LoVo (cell line): ENCODE measurements at regions not wholly inside any gene's neighbourhood (a gene's known extent, or its start where the extent isn't known, plus 50 kb on each side); places are given as distances from the start of the nearest gene placed in this dataset.
"Not testable (repeated sequence)": the region's sequence is repeated elsewhere in the genome, so short reads cannot be mapped to it uniquely, and the experiment has no call there.

Experiments
- DNase-seq: peaks from one replicate; pipeline ENCODE4 v3.0.0-alpha.2; 2016; ENCODE audit warnings: low spot score

DNA sequence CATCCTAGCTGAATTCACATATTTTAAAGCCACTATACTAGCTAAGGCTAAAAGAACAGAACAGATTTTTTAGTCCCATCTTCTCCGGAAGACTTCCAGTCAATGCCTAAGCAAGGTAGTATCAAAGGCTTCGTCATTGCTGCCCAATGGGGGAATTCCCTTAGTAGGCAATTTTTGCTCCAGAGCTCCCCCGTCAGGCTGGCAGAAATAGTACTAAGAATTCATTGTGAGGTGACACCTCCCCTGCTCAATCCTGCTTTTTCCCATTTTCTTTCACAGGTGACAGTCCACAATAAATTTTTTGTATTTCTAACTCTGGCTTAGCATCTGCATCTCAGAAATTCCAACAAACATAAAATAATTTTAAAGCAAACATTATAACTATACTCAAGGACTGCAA, 52.8 kb upstream of the SRSF6 start:
- DNase-seq: no peak

DNA sequence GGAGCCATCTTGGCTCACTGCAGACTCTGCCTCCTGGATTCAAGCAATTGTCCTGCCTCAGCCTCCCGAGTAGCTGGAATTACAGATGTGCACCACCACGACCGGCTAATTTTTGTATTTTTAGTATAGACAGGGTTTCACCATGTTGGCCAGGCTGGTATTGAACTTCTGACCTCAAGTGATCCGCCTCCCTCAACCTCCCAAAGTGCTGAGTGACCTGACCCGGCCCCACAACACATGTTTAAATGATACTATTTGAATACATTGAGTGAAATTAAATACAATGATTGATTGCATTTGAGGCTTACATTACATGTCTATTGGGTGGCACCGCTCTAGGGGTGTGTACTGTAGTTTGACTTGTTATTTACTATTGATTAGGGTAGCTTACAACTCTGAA, 56.8 kb upstream of the SRSF6 start:
- DNase-seq: not testable (repeated sequence)

DNA sequence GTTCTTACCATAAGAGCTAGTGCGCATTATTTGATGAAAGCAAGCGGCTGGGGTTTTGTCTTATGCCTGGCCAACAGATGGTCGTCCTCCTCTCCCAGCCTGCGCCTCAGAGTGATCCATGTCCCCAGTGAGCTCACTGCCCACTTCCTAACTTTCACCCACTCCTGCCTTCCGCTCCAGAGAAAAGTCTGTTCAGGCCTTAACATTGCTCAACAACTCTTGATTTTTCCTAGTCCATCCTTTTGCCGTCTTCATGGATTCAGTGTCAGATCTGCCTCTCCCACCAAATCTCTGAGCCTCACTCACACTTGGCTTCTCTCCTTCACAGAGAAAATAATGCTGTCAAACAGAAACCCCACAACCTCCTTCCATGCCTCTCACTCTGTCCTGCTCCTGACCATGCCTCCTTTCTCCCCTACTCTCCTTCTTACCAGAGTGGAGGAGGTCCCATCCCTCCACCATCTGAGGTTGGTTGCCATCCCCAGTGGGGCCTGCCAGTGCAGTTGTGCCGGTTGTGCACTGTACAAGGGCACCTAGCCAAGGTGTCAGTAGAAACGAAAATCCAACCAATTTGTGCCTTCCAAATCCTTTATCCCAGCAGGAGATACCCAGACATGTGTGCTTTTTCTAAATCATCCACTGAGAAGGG, 58.9 kb upstream of the SRSF6 start:
- no peak for DNase-seq

DNA sequence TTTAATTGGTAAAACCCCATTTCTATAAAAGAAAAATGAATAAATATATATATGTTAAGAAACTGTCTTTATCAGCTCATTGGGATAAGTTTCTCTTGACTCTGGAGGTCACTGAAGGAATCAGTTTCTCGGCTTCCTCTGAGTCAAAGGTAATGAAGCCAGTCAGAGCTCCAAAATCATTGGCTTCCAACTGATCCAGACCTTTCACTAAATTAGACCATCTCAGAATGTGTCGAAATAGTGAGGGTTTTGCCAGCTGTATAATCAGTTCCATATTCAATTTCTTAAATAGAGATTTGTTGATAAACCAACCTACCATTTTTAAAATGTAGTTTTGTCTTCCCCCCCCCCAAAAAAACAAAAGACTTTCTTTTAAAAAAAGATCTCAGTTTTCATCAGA, 60.5 kb upstream of the SRSF6 start:
- no peak for DNase-seq

DNA sequence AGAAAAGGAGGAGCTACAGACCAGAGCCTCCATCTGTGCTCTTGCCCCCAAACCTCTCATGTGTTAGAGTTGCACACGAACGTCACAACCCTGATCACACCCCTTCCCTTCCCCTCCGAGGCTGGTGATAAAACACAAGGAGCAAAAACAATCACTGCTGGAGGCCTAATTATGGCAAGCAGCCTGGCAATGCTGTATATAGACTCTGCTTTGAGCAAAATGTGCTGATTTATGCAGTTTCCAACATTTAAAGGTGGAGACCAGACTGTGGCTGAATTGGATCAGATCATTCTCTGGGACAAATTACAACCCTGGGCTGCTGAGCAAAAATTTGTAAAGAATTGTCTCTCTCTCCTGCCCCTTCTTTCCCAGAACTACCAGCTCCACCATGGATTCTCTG, 64.6 kb upstream of the SRSF6 start:
- no peak for DNase-seq

DNA sequence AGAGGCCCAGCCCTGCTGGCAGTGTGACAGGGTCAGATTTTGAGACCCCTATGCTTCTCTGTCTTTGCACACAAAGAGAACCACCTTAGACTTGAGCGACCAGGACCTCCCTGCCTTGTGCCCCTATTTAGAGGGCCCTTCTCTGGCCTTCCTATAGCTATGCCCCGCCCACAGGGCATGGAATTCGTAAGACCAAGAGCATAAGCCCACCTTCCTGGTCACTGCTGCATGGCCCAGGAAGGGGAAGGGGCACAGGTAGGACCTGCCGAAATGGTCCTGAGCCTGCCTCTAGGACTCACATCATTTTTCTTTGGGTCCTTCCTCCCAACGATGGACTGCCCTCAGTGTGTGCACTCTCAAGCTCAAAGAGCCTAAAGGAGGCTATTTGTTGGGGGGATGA, 65.1 kb upstream of the SRSF6 start:
- no peak for DNase-seq

DNA sequence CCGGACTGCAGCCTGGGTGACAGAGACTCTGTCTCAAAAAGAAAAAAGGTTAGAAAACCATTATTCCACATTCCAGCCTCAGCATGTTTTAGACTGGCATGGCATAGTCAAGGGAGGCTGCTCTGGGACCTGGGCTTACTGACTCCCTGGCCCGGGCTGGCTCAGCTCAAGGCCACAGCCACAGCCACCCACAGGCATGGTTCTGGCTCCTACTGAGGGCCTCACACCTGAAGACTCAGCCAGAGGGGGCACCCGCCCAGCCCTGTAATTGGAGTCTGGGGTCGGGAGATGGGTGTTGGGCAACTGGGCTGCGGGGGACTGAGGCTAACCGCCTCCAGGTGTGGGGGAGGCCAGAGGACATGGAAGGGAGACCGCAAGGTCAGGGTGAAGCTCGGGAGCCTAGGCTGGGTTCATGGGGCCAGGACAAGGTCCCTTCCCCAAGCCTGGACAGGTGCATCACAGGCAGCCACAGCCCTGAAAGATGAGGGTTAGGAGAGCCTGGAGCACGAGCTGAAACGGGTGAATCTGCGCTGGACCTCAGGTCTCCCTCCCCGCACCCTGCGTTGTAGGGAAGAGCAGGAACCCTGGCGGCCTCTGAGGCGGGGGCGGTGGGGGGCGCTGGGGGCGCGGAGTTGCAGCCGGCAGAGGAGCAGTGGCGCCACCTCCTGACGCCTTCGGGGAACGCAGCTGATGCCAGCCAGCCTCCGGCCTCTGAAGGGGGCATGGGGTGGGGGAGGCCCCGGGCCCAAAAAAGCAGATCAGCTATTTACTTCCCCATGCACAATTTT, 67.7 kb upstream of the SRSF6 start:
- DNase-seq: no peak

DNA sequence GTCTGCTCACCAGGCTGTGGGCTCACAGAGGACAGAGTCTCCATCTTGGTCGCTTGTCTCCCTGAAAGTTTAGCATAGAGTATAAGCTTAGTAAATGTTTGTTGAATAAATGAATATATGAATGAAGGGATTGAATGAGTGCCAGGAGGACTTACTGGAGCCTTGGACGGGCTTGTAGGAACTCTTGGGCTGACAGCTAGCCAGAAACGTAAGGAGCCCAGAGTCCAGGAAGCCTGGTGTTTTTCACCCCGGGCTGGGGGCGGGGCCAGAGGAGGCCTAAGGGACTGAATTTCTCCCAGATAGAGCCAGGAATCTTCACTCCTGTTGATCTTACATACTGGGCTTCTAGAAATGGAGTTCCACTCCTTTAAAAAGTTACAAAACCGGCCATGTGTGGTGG, 68.5 kb upstream of the SRSF6 start:
- no peak for DNase-seq

DNA sequence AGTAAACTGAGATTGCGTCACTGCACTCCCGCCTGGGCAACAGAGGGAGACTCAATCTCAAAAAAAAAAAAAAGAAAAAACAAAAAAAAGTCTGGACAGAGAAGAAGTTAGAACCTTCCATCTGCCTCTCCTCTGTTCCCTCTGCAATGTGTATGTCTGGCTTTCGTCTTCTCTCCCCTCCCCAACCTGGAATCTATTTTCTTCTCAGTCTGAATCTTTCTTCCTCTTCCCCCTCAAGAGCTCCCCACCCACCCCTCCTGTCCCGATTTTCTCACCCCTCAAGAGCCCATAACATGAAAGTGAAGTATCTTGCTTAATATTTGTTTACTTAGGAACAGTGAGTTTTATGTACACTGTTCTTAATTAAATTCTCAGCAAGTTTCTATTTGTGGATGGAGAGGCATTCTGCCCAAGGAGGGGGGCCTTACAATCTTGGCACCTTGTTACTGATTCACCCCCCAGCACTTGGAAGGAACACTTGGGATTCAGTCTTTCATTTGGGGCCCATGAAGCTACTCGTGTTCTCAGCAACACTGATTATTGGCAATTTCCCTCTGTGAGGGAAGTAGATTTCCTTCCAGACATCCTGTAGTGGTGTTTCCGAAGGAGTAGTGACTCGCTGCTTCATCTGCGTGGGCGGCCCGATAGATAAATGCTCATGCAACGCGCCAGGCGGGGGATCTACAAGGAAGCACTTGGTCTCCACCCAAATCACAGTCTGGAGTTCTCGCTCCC, 69.3 kb upstream of the SRSF6 start:
- DNase-seq: no peak

DNA sequence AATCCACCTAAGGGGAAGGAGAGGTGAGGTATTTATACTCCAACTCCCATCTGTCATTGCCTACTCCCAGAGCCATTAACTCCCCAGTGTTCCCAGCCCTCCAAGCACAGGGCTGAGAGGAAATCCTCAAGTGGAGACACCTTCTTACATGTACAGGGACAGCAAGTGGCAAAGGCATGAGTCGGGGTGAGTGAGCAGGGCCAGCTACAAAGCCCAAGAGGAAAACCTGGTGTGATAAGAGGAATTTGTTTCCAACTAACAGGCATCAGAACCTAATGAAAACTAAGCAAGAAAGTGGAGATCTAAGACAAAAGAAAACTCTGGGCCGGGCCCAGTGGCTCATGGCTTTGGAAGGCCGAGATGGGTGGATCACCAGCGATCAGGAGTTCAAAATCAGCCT, 70.0 kb upstream of the SRSF6 start:
- DNase-seq: no peak

DNA sequence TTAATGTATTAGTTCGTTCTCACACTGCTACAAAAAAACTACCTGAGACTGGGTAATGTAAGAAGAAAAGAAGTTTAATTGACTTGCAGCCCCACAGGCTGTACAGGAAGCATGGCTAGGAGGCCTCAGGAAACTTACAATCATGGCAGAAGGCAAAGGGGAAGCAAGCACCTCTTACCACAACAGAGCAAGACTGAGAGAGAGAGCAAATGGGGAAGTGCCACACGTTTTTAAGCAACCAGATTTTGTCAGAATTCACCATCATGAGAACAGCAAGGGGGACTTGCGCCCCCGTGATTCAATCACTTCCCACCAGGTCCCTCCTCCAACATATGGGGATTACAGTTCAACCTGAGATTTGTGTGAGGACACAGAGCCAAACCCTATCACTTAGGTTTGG, 70.8 kb upstream of the SRSF6 start:
- DNase-seq: no peak

DNA sequence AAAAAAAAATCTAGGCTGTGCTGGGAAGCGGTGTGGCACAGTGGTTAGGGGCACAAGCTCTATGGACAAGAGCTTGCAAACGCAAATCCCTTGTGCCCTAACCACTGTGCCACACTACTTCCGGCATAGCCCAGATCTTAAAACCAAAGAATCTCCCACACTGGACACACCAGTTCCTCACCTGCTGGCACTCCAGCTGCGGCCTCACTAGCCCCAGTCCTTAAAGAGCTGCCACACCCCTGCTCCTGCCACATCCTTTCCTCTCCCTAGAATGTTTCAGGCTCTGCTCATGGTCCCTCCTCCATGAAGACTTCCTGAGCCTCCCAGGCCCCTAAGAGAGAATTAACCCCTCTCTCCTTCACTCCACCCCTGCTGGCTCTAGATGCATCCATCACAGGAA, 71.8 kb upstream of the SRSF6 start:
- no peak for DNase-seq

DNA sequence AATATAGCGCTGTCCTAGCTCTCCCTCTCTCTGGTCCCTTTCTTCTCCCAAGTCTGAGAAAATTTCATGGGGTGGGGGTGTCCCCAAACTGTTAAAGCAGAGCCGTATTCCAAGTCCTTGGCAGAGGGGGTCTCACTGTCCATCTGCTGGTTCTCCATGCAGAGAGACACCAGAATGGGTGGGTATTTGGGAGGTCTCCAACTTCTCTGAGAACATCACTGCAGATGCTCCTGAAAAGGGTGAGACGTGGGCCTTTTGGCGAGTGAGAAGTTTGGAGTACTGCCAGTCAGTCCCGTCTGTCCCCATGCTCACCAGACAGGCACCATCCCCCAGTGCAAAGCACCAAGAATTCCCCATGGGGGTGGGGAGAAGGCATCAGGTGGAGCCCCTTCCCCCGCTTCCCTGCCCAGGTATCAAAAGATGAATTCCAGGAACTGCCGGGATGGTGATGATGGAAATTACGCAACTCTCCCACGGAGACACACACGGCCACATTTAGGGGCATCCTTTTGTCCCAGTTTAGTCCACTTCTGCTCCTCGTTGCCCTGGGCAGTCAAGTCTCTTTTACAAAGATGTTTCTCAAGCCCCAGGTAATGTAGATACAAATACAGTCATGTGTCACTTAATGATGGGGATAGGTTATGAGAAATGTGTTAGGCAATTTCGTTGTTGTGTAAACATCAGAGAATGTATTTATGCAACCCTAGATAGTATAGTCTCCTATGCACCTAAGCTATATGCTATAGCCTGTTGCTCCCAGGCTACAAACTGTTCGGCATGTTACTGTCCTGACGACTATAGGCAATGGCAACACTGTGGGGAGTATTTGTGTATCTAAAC, 73.4 kb upstream of the SRSF6 start:
- DNase-seq: no peak

DNA sequence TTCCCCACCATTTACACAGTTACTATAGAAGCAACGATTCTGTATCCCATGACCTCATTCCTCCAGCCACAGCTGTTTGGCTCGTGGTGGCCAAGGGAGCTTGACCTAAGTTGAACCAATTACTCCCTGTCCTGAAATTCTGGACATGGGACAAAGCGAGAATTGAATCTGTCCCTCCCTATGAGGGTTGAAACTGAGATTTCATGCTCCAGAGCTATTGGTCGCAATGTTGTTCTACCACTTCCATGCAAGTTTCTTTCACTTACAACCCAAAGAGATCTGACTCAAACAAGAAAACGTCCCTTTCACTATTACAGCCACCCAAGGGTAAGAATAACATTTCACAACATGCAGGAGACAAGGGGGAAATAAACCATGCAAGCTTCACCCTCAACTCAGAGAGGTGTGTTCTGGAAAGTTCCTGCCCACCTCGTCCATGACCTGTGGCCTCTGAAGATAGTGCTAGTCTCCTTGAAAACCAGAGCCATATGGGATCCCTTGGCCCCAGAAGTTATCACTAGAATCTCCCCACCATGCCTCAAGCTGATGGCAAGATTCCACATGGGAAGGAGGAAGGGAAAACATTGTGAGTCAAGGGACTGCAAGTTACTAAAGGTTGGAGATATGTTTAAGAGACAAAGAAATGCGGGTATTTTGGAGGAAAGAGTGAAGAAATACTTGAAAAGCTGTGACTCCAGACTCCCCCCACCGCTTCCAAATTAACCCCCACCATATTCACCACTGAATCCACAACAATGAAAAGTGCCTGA, 74.5 kb upstream of the SRSF6 start:
- no peak for DNase-seq

DNA sequence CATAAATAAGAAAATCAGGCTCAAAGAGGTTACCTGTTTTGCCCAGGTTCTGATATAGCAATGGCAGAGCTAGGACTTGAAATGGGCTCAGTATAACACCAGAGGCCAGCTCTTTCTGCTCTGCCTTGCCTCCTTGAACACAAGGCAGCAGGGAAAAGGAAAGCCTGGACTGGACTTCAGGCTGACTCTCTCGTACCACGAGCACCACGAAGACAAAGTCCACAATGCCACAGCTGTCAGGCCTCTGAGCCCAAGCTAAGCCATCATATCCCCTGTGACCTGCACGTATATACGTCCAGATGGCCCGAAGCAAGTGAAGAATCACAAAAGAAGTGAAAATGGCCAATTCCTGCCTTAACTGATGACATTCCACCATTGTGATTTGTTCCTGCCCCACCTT, 75.6 kb upstream of the SRSF6 start:
- DNase-seq: not testable (repeated sequence)

DNA sequence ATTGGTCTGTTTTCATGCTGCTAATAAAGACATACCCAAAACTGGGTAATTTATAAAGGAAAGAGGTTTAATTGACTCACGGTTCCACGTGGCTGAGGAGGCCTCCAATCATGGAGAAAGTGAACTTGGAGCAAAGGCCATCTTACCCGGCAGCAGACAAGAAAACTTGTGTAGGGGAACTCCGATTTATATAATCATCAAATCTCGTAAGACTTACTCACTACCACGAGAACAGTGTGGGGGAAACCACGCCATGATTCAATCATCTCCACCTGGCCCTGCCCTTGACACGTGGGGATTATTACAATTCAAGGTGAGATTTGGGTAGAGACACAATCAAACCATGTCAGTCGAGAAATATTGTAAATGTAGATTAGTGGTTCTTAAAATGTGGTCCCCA, 76.2 kb upstream of the SRSF6 start:
- DNase-seq: not testable (repeated sequence)

DNA sequence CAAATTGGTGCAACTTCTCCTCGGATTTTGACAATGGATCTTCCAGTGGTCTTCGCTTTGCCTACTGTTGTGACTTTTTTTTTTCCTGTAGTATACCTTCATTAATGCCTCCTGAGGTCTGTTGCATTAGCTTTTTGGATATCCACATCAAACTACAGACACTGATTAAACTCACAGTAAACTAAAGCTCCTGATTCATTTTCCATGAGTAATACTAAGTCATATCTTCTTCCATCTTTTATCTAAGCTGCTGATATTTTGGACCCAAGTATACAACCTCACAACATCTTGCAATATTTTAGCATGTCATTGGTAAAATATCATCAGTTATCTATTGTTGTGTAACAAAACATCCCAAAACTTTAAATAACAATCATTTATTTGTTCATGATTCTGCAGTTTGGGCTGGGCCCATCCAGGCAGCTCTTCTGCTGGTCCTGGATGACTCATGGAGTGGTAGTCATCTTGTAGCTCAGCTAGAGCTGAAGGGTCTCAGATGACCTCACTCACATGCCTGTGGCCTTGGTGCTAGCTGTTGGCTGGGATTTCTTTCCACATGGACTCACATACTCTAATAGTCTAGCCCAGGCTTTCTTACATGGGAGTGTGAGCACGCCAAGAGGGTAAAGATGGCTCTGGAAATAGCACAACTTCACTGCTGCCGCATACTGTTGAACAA, 78.3 kb upstream of the SRSF6 start:
- no peak for DNase-seq

DNA sequence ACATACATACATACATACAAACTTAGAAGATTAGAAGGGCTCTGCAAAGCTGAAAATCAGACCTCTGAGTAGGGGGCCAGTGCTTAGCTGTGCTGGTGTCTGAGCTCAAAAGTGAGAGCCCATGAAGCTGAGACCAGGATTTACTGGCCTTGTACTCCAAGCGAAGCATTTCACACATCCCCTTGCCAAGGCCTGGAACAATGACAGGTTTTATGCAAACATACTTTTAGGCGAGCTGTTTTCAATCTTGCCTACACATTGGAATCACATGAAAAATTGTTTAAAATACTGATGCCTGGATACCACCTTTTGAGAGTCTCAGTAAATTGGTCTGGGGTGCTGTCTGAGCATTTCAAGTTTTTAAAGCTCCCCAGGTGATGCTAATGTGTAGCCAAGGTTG, 80.9 kb upstream of the SRSF6 start:
- no peak for DNase-seq

DNA sequence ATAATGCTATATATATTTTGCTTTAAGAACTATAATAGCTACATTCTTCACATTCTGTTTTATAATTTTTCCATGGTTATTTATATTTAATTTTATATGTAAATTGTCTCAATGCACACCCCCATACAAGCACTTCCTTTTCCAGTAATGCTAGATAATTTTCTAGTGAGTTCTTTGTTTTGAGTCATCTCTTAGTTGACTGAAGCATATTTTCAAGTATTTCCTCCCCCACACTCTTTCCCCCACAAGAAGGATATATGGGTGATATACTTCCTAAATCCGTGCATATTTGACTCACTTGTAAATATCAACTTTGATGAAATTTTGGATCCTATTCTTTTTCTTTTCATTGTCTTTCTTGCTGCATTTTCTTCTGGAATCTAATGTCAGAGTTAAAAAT, 82.1 kb upstream of the SRSF6 start:
- DNase-seq: no peak

DNA sequence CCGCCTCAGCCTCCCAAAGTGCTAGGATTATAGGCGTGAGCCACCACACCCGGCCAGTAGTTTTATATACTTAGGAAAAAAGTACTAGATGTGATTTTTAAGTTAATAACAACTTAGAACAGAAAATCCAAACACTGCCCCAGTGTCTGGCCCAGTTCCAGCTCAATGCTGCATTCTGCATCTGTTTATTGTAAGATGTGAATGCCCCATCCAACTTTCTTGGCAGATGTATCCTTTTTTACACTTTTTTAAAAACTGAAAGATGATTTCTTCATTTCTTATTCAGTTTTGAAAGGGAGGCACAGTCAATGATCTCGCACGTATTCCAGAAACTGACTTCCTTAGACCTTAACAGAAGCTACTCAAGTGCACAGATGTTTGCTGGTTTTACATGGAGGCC, 85.6 kb upstream of the SRSF6 start:
- DNase-seq: no peak

DNA sequence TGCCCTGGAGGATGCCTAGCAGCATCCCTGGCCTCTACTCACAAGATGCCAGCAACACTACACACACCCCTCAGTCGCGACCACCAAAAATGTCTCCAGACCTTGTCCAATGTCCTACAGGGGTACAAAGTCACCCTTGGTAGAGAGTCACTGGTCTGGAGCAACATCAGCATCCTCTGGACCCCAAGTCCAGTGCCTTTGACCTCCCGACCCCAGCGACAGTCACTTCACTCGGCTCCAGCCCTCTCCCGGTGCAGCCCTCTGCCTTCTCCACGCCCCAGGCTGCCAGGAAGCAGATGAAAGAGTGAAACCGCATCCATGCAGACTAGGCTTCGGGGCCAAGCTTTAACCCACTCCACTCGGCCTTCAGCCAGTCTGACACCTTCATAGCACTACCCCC, 92.0 kb upstream of the SRSF6 start:
- DNase-seq: no peak
